Activated T-helper 17 cell treated with anti-CD3 and anti-CD28 coated beads, Interleukin-2, amount 50 U/mL, for 72 hours (primary cell): ENCODE measurements at regions not wholly inside any gene's neighbourhood (a gene's known extent, or its start where the extent isn't known, plus 50 kb on each side); places are given as distances from the start of the nearest gene placed in this dataset.

ENCODE experiments used
- ATAC-seq: fragments of 150-1000 bp; cut with Tn5 transposase; replicated peaks from 2 replicates; pipeline ENCODE4 v1.10.0; 2021; ENCODE audit warnings: mild to moderate bottlenecking, moderate library complexity
- H3K27ac Mint-ChIP-seq: one replicate; pipeline ENCODE4 v1.8.0; 2022; ENCODE audit warnings: mixed read lengths
- H3K27me3 Mint-ChIP-seq: one replicate; pipeline ENCODE4 v1.8.0; 2022; ENCODE audit warnings: mixed read lengths
- H3K36me3 Mint-ChIP-seq: one replicate; pipeline ENCODE4 v1.8.0; 2022; ENCODE audit warnings: low read depth, mild to moderate bottlenecking, mixed read lengths
- H3K4me1 Mint-ChIP-seq: one replicate; pipeline ENCODE4 v1.8.0; 2022; ENCODE audit warnings: mixed read lengths
- H3K4me3 Mint-ChIP-seq: one replicate; pipeline ENCODE4 v1.8.0; 2022; ENCODE audit warnings: mild to moderate bottlenecking, mixed read lengths
- H3K9me3 Mint-ChIP-seq: one replicate; pipeline ENCODE4 v1.8.0; 2022; ENCODE audit warnings: mixed read lengths

- H3K27me3 Mint-ChIP-seq: peaks cover 3% of the 10 kb centered on the region
- ATAC-seq: no peak
- no peaks in the 10 kb centered on the region for H3K36me3 Mint-ChIP-seq
- H3K27ac Mint-ChIP-seq: no peak overlapping the region
- H3K9me3 Mint-ChIP-seq: no peaks in the 10 kb centered on the region
- H3K4me1 Mint-ChIP-seq: no peaks in the 10 kb centered on the region
- no peak overlapping the region for H3K4me3 Mint-ChIP-seq
These were observed 505.4 kb downstream of the SUCLG1 start for GRCh38 chr2:83953697-83954096.

- Mint-ChIP-seq H3K4me3 (no peak overlapping the region), H3K27ac (no peak overlapping the region), H3K4me1 (no peaks in the 10 kb centered on the region), H3K27me3 (peaks cover 6% of the 10 kb centered on the region), H3K36me3 (no peaks in the 10 kb centered on the region), H3K9me3 (no peaks in the 10 kb centered on the region)
- ATAC-seq: no peak
These were observed 507.6 kb downstream of the SUCLG1 start for GRCh38 chr2:83951378-83951947.

GRCh38 chr2:83949361-83949760 is 509.7 kb downstream of the SUCLG1 start:
- H3K27ac Mint-ChIP-seq: no peak overlapping the region
- no peaks in the 10 kb centered on the region for H3K36me3 Mint-ChIP-seq
- H3K4me1 Mint-ChIP-seq: no peaks in the 10 kb centered on the region
- H3K4me3 Mint-ChIP-seq: no peak overlapping the region
- H3K27me3 Mint-ChIP-seq: peaks cover 6% of the 10 kb centered on the region
- no peak for ATAC-seq
- no peaks in the 10 kb centered on the region for H3K9me3 Mint-ChIP-seq

GRCh38 chr2:83944191-83944590 is 514.9 kb downstream of the SUCLG1 start:
- Mint-ChIP-seq H3K4me1 (no peaks in the 10 kb centered on the region), H3K27me3 (peaks cover 3% of the 10 kb centered on the region), H3K27ac (no peak overlapping the region), H3K36me3 (no peaks in the 10 kb centered on the region), H3K4me3 (no peak overlapping the region), H3K9me3 (no peaks in the 10 kb centered on the region)
- no peak for ATAC-seq

GRCh38 chr2:83943265-83943664 is 515.8 kb downstream of the SUCLG1 start:
- Mint-ChIP-seq H3K4me1 (no peaks in the 10 kb centered on the region), H3K36me3 (no peaks in the 10 kb centered on the region), H3K27me3 (peaks cover 8% of the 10 kb centered on the region), H3K27ac (no peak overlapping the region), H3K4me3 (no peak overlapping the region), H3K9me3 (no peaks in the 10 kb centered on the region)
- no peak for ATAC-seq

GRCh38 chr2:83941886-83942285 is 517.2 kb downstream of the SUCLG1 start:
- Mint-ChIP-seq H3K36me3 (no peaks in the 10 kb centered on the region), H3K27me3 (peaks cover 10% of the 10 kb centered on the region)

GRCh38 chr2:83933749-83934148 is 525.3 kb downstream of the SUCLG1 start:
- H3K27me3 Mint-ChIP-seq: peaks cover 7% of the 10 kb centered on the region
- H3K9me3 Mint-ChIP-seq: no peaks in the 10 kb centered on the region
- no peaks in the 10 kb centered on the region for H3K36me3 Mint-ChIP-seq
- no peak overlapping the region for H3K27ac Mint-ChIP-seq
- ATAC-seq: no peak
- no peak overlapping the region for H3K4me3 Mint-ChIP-seq
- no peaks in the 10 kb centered on the region for H3K4me1 Mint-ChIP-seq

More at GRCh38 chr2:83941886-83942285, 517.2 kb downstream of the SUCLG1 start:
- H3K4me1 Mint-ChIP-seq: no peaks in the 10 kb centered on the region
- H3K4me3 Mint-ChIP-seq: no peak overlapping the region
- no peak for ATAC-seq
- H3K9me3 Mint-ChIP-seq: no peaks in the 10 kb centered on the region
- no peak overlapping the region for H3K27ac Mint-ChIP-seq

GRCh38 chr2:83923531-83923930 is 535.5 kb downstream of the SUCLG1 start:
- no peak for ATAC-seq
- Mint-ChIP-seq H3K9me3 (no peaks in the 10 kb centered on the region), H3K27me3 (peaks cover 18% of the 10 kb centered on the region), H3K27ac (no peak overlapping the region), H3K4me1 (no peaks in the 10 kb centered on the region), H3K4me3 (no peak overlapping the region), H3K36me3 (no peaks in the 10 kb centered on the region)

GRCh38 chr2:83916559-83916958 is 542.5 kb downstream of the SUCLG1 start:
- ATAC-seq: no peak
- H3K27ac Mint-ChIP-seq: no peak overlapping the region
- H3K9me3 Mint-ChIP-seq: no peaks in the 10 kb centered on the region
- no peaks in the 10 kb centered on the region for H3K4me1 Mint-ChIP-seq
- H3K36me3 Mint-ChIP-seq: no peaks in the 10 kb centered on the region
- H3K4me3 Mint-ChIP-seq: no peak overlapping the region
- peaks cover 14% of the 10 kb centered on the region for H3K27me3 Mint-ChIP-seq

- Mint-ChIP-seq H3K4me3 (no peak overlapping the region), H3K36me3 (no peaks in the 10 kb centered on the region), H3K27ac (no peak overlapping the region), H3K9me3 (no peaks in the 10 kb centered on the region), H3K27me3 (peaks cover 10% of the 10 kb centered on the region), H3K4me1 (no peaks in the 10 kb centered on the region)
- ATAC-seq: no peak
These were observed 543.7 kb downstream of the SUCLG1 start for GRCh38 chr2:83915381-83915780.

GRCh38 chr2:83908750-83909149 is 550.3 kb downstream of the SUCLG1 start:
- ATAC-seq: no peak
- no peaks in the 10 kb centered on the region for H3K4me1 Mint-ChIP-seq
- H3K36me3 Mint-ChIP-seq: no peaks in the 10 kb centered on the region
- H3K9me3 Mint-ChIP-seq: no peaks in the 10 kb centered on the region
- no peak overlapping the region for H3K27ac Mint-ChIP-seq
- H3K27me3 Mint-ChIP-seq: peaks cover 5% of the 10 kb centered on the region
- H3K4me3 Mint-ChIP-seq: no peak overlapping the region

GRCh38 chr2:83901317-83901716 is 557.8 kb downstream of the SUCLG1 start:
- Mint-ChIP-seq H3K4me1 (no peaks in the 10 kb centered on the region), H3K27me3 (peaks cover 3% of the 10 kb centered on the region), H3K4me3 (no peak overlapping the region), H3K36me3 (no peaks in the 10 kb centered on the region), H3K27ac (no peak overlapping the region), H3K9me3 (no peaks in the 10 kb centered on the region)
- no peak for ATAC-seq

- Mint-ChIP-seq H3K4me1 (no peaks in the 10 kb centered on the region), H3K27ac (no peak overlapping the region), H3K4me3 (no peak overlapping the region), H3K27me3 (peaks cover 3% of the 10 kb centered on the region), H3K9me3 (no peaks in the 10 kb centered on the region), H3K36me3 (no peaks in the 10 kb centered on the region)
- no peak for ATAC-seq
These were observed 558.2 kb downstream of the SUCLG1 start for GRCh38 chr2:83900862-83901261.

GRCh38 chr2:83899271-83899670 is 559.8 kb downstream of the SUCLG1 start:
- H3K27ac Mint-ChIP-seq: no peak overlapping the region
- H3K4me1 Mint-ChIP-seq: no peaks in the 10 kb centered on the region
- no peaks in the 10 kb centered on the region for H3K36me3 Mint-ChIP-seq
- no peak overlapping the region for H3K4me3 Mint-ChIP-seq
- no peaks in the 10 kb centered on the region for H3K9me3 Mint-ChIP-seq
- H3K27me3 Mint-ChIP-seq: peaks cover 6% of the 10 kb centered on the region
- ATAC-seq: no peak

GRCh38 chr2:83894976-83895375 is 564.1 kb downstream of the SUCLG1 start:
- no peaks in the 10 kb centered on the region for H3K9me3 Mint-ChIP-seq
- no peak overlapping the region for H3K27ac Mint-ChIP-seq
- no peaks in the 10 kb centered on the region for H3K36me3 Mint-ChIP-seq
- peaks cover 6% of the 10 kb centered on the region for H3K27me3 Mint-ChIP-seq
- no peak overlapping the region for H3K4me3 Mint-ChIP-seq
- no peaks in the 10 kb centered on the region for H3K4me1 Mint-ChIP-seq
- ATAC-seq: no peak

GRCh38 chr2:83887757-83888156 is 571.3 kb downstream of the SUCLG1 start:
- ATAC-seq: no peak
- no peak overlapping the region for H3K4me3 Mint-ChIP-seq
- H3K27me3 Mint-ChIP-seq: no peaks in the 10 kb centered on the region
- no peaks in the 10 kb centered on the region for H3K4me1 Mint-ChIP-seq
- no peaks in the 10 kb centered on the region for H3K36me3 Mint-ChIP-seq
- no peaks in the 10 kb centered on the region for H3K9me3 Mint-ChIP-seq
- H3K27ac Mint-ChIP-seq: no peak overlapping the region
